ENCODE measurements at regions not wholly inside any gene's neighbourhood (a gene's known extent, or its start where the extent isn't known, plus 50 kb on each side); places are given as distances from the start of the nearest gene placed in this dataset.

- Histone ChIP-seq H3K9ac (ENCODE audit: low read length) (no peak overlapping the region), H3K9me2 (replicated peaks; ENCODE audit: insufficient read depth, low read length) (no peaks in the 10 kb centered on the region), H2AFZ (ENCODE audit: low read length) (no peak overlapping the region), H3K27ac (ENCODE audit: low read length) (no peak overlapping the region), H3K79me2 (ENCODE audit: low read length) (no peaks in the 10 kb centered on the region), H3K4me1 (ENCODE audit: low read length) (no peaks in the 10 kb centered on the region), H3K36me3 (ENCODE audit: insufficient read depth, low read length) (no peaks in the 10 kb centered on the region), H3K27me3 (ENCODE audit: low read length) (no peaks in the 10 kb centered on the region), H3K4me2 (ENCODE audit: low read depth, low read length, poor library complexity, severe bottlenecking) (no peak overlapping the region), H3K9me3 (ENCODE audit: low read length) (no peaks in the 10 kb centered on the region), H4K20me1 (ENCODE audit: insufficient read depth, low read depth, low read length) (no peaks in the 10 kb centered on the region), H3K4me3 (ENCODE audit: low read length) (no peak overlapping the region)
- DNase-seq: no peak
Observed at GRCh38 chr5:67976891-67977601, 238.5 kb upstream of the PIK3R1 start.

GRCh38 chr5:67976181-67976580 lies 239.4 kb upstream of the PIK3R1 start:
- no peaks in the 10 kb centered on the region for H3K27me3 ChIP-seq (ENCODE audit: low read length)
- no peaks in the 10 kb centered on the region for H3K36me3 ChIP-seq (ENCODE audit: insufficient read depth, low read length)
- H4K20me1 ChIP-seq (ENCODE audit: insufficient read depth, low read depth, low read length): no peaks in the 10 kb centered on the region
- H3K79me2 ChIP-seq (ENCODE audit: low read length): no peaks in the 10 kb centered on the region
- H3K9ac ChIP-seq (ENCODE audit: low read length): no peak overlapping the region
- H3K9me3 ChIP-seq (ENCODE audit: low read length): no peaks in the 10 kb centered on the region
- H3K4me1 ChIP-seq (ENCODE audit: low read length): no peaks in the 10 kb centered on the region
- H3K9me2 ChIP-seq (replicated peaks; ENCODE audit: insufficient read depth, low read length): no peaks in the 10 kb centered on the region
- DNase-seq: no peak
- H3K4me3 ChIP-seq (ENCODE audit: low read length): no peak overlapping the region
- no peak overlapping the region for H3K4me2 ChIP-seq (ENCODE audit: low read depth, low read length, poor library complexity, severe bottlenecking)
- H3K27ac ChIP-seq (ENCODE audit: low read length): no peak overlapping the region
- no peak overlapping the region for H2AFZ ChIP-seq (ENCODE audit: low read length)

GRCh38 chr5:67974471-67974870 lies 241.1 kb upstream of the PIK3R1 start:
- Histone ChIP-seq H3K4me3 (ENCODE audit: low read length) (no peak overlapping the region), H2AFZ (ENCODE audit: low read length) (no peak overlapping the region), H3K79me2 (ENCODE audit: low read length) (no peaks in the 10 kb centered on the region), H3K27ac (ENCODE audit: low read length) (no peak overlapping the region), H3K9ac (ENCODE audit: low read length) (no peak overlapping the region), H3K9me3 (ENCODE audit: low read length) (no peaks in the 10 kb centered on the region), H3K9me2 (replicated peaks; ENCODE audit: insufficient read depth, low read length) (no peaks in the 10 kb centered on the region), H4K20me1 (ENCODE audit: insufficient read depth, low read depth, low read length) (no peaks in the 10 kb centered on the region), H3K4me1 (ENCODE audit: low read length) (no peaks in the 10 kb centered on the region), H3K27me3 (ENCODE audit: low read length) (no peaks in the 10 kb centered on the region), H3K36me3 (ENCODE audit: insufficient read depth, low read length) (no peaks in the 10 kb centered on the region), H3K4me2 (ENCODE audit: low read depth, low read length, poor library complexity, severe bottlenecking) (no peak overlapping the region)
- no peak for DNase-seq

GRCh38 chr5:67974054-67974453 lies 241.5 kb upstream of the PIK3R1 start:
- Histone ChIP-seq H3K9ac (ENCODE audit: low read length) (no peak overlapping the region), H3K27ac (ENCODE audit: low read length) (no peak overlapping the region), H3K4me3 (ENCODE audit: low read length) (no peak overlapping the region), H3K4me1 (ENCODE audit: low read length) (no peaks in the 10 kb centered on the region), H3K79me2 (ENCODE audit: low read length) (no peaks in the 10 kb centered on the region), H3K27me3 (ENCODE audit: low read length) (no peaks in the 10 kb centered on the region), H3K9me3 (ENCODE audit: low read length) (no peaks in the 10 kb centered on the region), H4K20me1 (ENCODE audit: insufficient read depth, low read depth, low read length) (no peaks in the 10 kb centered on the region), H3K36me3 (ENCODE audit: insufficient read depth, low read length) (no peaks in the 10 kb centered on the region), H2AFZ (ENCODE audit: low read length) (no peak overlapping the region), H3K9me2 (replicated peaks; ENCODE audit: insufficient read depth, low read length) (no peaks in the 10 kb centered on the region), H3K4me2 (ENCODE audit: low read depth, low read length, poor library complexity, severe bottlenecking) (no peak overlapping the region)
- DNase-seq: no peak

GRCh38 chr5:67971971-67972821 lies 243.4 kb upstream of the PIK3R1 start:
- H3K27me3 ChIP-seq (ENCODE audit: low read length): no peaks in the 10 kb centered on the region
- H3K9me3 ChIP-seq (ENCODE audit: low read length): no peaks in the 10 kb centered on the region

GRCh38 chr5:67971223-67971830 lies 244.2 kb upstream of the PIK3R1 start:
- Histone ChIP-seq H3K27ac (ENCODE audit: low read length) (no peak overlapping the region), H3K9ac (ENCODE audit: low read length) (no peak overlapping the region), H3K4me2 (ENCODE audit: low read depth, low read length, poor library complexity, severe bottlenecking) (no peak overlapping the region), H3K36me3 (ENCODE audit: insufficient read depth, low read length) (no peaks in the 10 kb centered on the region), H3K27me3 (ENCODE audit: low read length) (no peaks in the 10 kb centered on the region), H3K4me3 (ENCODE audit: low read length) (no peak overlapping the region), H3K9me2 (replicated peaks; ENCODE audit: insufficient read depth, low read length) (no peaks in the 10 kb centered on the region), H4K20me1 (ENCODE audit: insufficient read depth, low read depth, low read length) (no peaks in the 10 kb centered on the region), H2AFZ (ENCODE audit: low read length) (no peak overlapping the region), H3K9me3 (ENCODE audit: low read length) (no peaks in the 10 kb centered on the region), H3K4me1 (ENCODE audit: low read length) (no peaks in the 10 kb centered on the region), H3K79me2 (ENCODE audit: low read length) (no peaks in the 10 kb centered on the region)
- no peak for DNase-seq

More at GRCh38 chr5:67971971-67972821, 243.4 kb upstream of the PIK3R1 start:
- Histone ChIP-seq H2AFZ (ENCODE audit: low read length) (no peak overlapping the region), H3K79me2 (ENCODE audit: low read length) (no peaks in the 10 kb centered on the region), H3K9me2 (replicated peaks; ENCODE audit: insufficient read depth, low read length) (no peaks in the 10 kb centered on the region), H4K20me1 (ENCODE audit: insufficient read depth, low read depth, low read length) (no peaks in the 10 kb centered on the region), H3K4me2 (ENCODE audit: low read depth, low read length, poor library complexity, severe bottlenecking) (no peak overlapping the region), H3K27ac (ENCODE audit: low read length) (no peak overlapping the region), H3K36me3 (ENCODE audit: insufficient read depth, low read length) (no peaks in the 10 kb centered on the region), H3K9ac (ENCODE audit: low read length) (no peak overlapping the region), H3K4me1 (ENCODE audit: low read length) (no peaks in the 10 kb centered on the region), H3K4me3 (ENCODE audit: low read length) (no peak overlapping the region)
- no peak for DNase-seq

GRCh38 chr5:67969631-67970030 lies 245.9 kb upstream of the PIK3R1 start:
- Histone ChIP-seq H3K4me3 (ENCODE audit: low read length) (no peak overlapping the region), H3K9me3 (ENCODE audit: low read length) (no peaks in the 10 kb centered on the region), H4K20me1 (ENCODE audit: insufficient read depth, low read depth, low read length) (no peaks in the 10 kb centered on the region), H3K4me2 (ENCODE audit: low read depth, low read length, poor library complexity, severe bottlenecking) (no peak overlapping the region), H3K27me3 (ENCODE audit: low read length) (no peaks in the 10 kb centered on the region), H3K27ac (ENCODE audit: low read length) (no peak overlapping the region), H3K4me1 (ENCODE audit: low read length) (no peaks in the 10 kb centered on the region), H3K9ac (ENCODE audit: low read length) (no peak overlapping the region), H2AFZ (ENCODE audit: low read length) (no peak overlapping the region), H3K9me2 (replicated peaks; ENCODE audit: insufficient read depth, low read length) (no peaks in the 10 kb centered on the region), H3K79me2 (ENCODE audit: low read length) (no peaks in the 10 kb centered on the region), H3K36me3 (ENCODE audit: insufficient read depth, low read length) (no peaks in the 10 kb centered on the region)
- DNase-seq: no peak

- H3K9ac ChIP-seq (ENCODE audit: low read length): no peak overlapping the region
- no peaks in the 10 kb centered on the region for H3K9me2 ChIP-seq (replicated peaks; ENCODE audit: insufficient read depth, low read length)
- H2AFZ ChIP-seq (ENCODE audit: low read length): no peak overlapping the region
- no peaks in the 10 kb centered on the region for H3K79me2 ChIP-seq (ENCODE audit: low read length)
- H3K27ac ChIP-seq (ENCODE audit: low read length): no peak overlapping the region
- no peak overlapping the region for H3K4me2 ChIP-seq (ENCODE audit: low read depth, low read length, poor library complexity, severe bottlenecking)
- H4K20me1 ChIP-seq (ENCODE audit: insufficient read depth, low read depth, low read length): no peaks in the 10 kb centered on the region
- no peaks in the 10 kb centered on the region for H3K4me1 ChIP-seq (ENCODE audit: low read length)
- H3K9me3 ChIP-seq (ENCODE audit: low read length): no peaks in the 10 kb centered on the region
- DNase-seq: no peak
- H3K4me3 ChIP-seq (ENCODE audit: low read length): no peak overlapping the region
- no peaks in the 10 kb centered on the region for H3K27me3 ChIP-seq (ENCODE audit: low read length)
- H3K36me3 ChIP-seq (ENCODE audit: insufficient read depth, low read length): no peaks in the 10 kb centered on the region
Observed at GRCh38 chr5:67969176-67969575, 246.4 kb upstream of the PIK3R1 start.
